ENCODE measurements at regions not wholly inside any gene's neighbourhood (a gene's known extent, or its start where the extent isn't known, plus 50 kb on each side); places are given as distances from the start of the nearest gene placed in this dataset.

DNA sequence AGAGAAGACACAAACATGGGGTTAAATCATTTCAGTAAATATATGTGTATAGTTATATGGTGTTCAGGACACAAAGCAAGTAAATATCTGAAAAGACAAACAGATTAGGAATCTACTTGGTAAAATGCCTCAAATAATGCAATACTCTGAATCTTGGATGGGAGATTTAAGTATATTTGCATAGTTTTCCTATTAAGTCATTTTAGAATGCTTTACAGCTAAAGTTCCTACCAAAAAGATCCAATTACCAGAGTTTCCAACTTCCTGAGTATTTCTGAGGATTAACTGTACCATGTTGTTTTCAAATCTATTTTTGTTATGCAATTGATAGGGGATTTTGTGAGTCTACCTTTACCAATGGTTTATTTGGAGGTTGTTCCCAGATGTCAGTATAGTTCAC is 424.4 kb upstream of the CCDC179 start:
- TF ChIP-seq EZH2 (IDR thresholded peaks at IDR 0.05; ENCODE audit: low read length) (no peak), CTCF (optimal IDR thresholded peaks at IDR 0.05 in 1 of 3, IDR thresholded peaks at IDR 0.05 in 1 of 3, conservative IDR thresholded peaks at IDR 0.05 in 1 of 3; ENCODE audit: extremely low read depth in 1 of 3, insufficient read depth in 2 of 3, low read length in 3 of 3) (no peak)
- Histone ChIP-seq H4K20me1 (ENCODE audit: control insufficient read depth, extremely low read depth, insufficient read depth, low read length) (no peaks in the 10 kb centered on the region), H3K9ac (ENCODE audit: control insufficient read depth, extremely low read depth, insufficient read depth, low read length) (no peak overlapping the region), H3K36me3 (ENCODE audit: control insufficient read depth in 2 of 2, extremely low read depth in 1 of 2, insufficient read depth in 2 of 2, low read length in 2 of 2) (no peaks in the 10 kb centered on the region), H3K4me3 (ENCODE audit: control insufficient read depth in 2 of 3, extremely low read depth in 1 of 3, insufficient read depth in 2 of 3, low read depth in 1 of 3, low read length in 3 of 3) (no peak overlapping the region), H3K79me2 (ENCODE audit: control insufficient read depth, insufficient read depth, low read length) (no peaks in the 10 kb centered on the region), H3K9me1 (ENCODE audit: control insufficient read depth, extremely low read depth, insufficient read depth, low read length) (no peaks in the 10 kb centered on the region), H3K27ac (ENCODE audit: control insufficient read depth, insufficient read depth, low read length) (no peak overlapping the region), H3K27me3 (ENCODE audit: control insufficient read depth, extremely low read depth, insufficient read depth, low read length) (no peaks in the 10 kb centered on the region), H3K4me1 (ENCODE audit: control insufficient read depth, extremely low read depth, insufficient read depth, low read length) (no peaks in the 10 kb centered on the region), H3K4me2 (ENCODE audit: control insufficient read depth, extremely low read depth, insufficient read depth, low read depth, low read length) (no peak overlapping the region), H2AFZ (ENCODE audit: control insufficient read depth, low read length) (no peak overlapping the region), H3K9me3 (ENCODE audit: control insufficient read depth, low read depth, low read length) (no peaks in the 10 kb centered on the region)
- no peak for DNase-seq (ENCODE audit: low read depth, low spot score)
- FAIRE-seq: no peak
- dilution Hi-C loops (cut with MboI; ENCODE audit: extremely low pct_ligation_motif_present, low sequenced_read_pairs): no loop called here

- Histone ChIP-seq H3K27me3 (ENCODE audit: control insufficient read depth, extremely low read depth, insufficient read depth, low read length) (no peaks in the 10 kb centered on the region), H3K4me2 (ENCODE audit: control insufficient read depth, extremely low read depth, insufficient read depth, low read depth, low read length) (no peak overlapping the region), H2AFZ (ENCODE audit: control insufficient read depth, low read length) (no peak overlapping the region), H3K27ac (ENCODE audit: control insufficient read depth, insufficient read depth, low read length) (no peak overlapping the region), H3K4me3 (ENCODE audit: control insufficient read depth in 2 of 3, extremely low read depth in 1 of 3, insufficient read depth in 2 of 3, low read depth in 1 of 3, low read length in 3 of 3) (no peak overlapping the region), H4K20me1 (ENCODE audit: control insufficient read depth, extremely low read depth, insufficient read depth, low read length) (no peaks in the 10 kb centered on the region), H3K36me3 (ENCODE audit: control insufficient read depth in 2 of 2, extremely low read depth in 1 of 2, insufficient read depth in 2 of 2, low read length in 2 of 2) (no peaks in the 10 kb centered on the region), H3K4me1 (ENCODE audit: control insufficient read depth, extremely low read depth, insufficient read depth, low read length) (no peaks in the 10 kb centered on the region), H3K9ac (ENCODE audit: control insufficient read depth, extremely low read depth, insufficient read depth, low read length) (no peak overlapping the region), H3K9me3 (ENCODE audit: control insufficient read depth, low read depth, low read length) (no peaks in the 10 kb centered on the region), H3K79me2 (ENCODE audit: control insufficient read depth, insufficient read depth, low read length) (no peaks in the 10 kb centered on the region), H3K9me1 (ENCODE audit: control insufficient read depth, extremely low read depth, insufficient read depth, low read length) (no peaks in the 10 kb centered on the region)
- FAIRE-seq (no peak), DNase-seq (ENCODE audit: low read depth, low spot score) (no peak)
- TF ChIP-seq EZH2 (IDR thresholded peaks at IDR 0.05; ENCODE audit: low read length): no peak
- no peak for TF ChIP-seq CTCF (optimal IDR thresholded peaks at IDR 0.05 in 1 of 3, IDR thresholded peaks at IDR 0.05 in 1 of 3, conservative IDR thresholded peaks at IDR 0.05 in 1 of 3; ENCODE audit: extremely low read depth in 1 of 3, insufficient read depth in 2 of 3, low read length in 3 of 3)
- dilution Hi-C loops (cut with MboI; ENCODE audit: extremely low pct_ligation_motif_present, low sequenced_read_pairs): no loop called here
Measured at GRCh38 chr11:23288003-23288783, 427.9 kb upstream of the CCDC179 start.
